DMS53 treated with DMSO at 0.1 percent for 48 hours (cell line): ENCODE measurements at regions not wholly inside any gene's neighbourhood (a gene's known extent, or its start where the extent isn't known, plus 50 kb on each side); places are given as distances from the start of the nearest gene placed in this dataset.
"Not testable (repeated sequence)": the region's sequence is repeated elsewhere in the genome, so short reads cannot be mapped to it uniquely, and the experiment has no call there.

Experiments
- DNase-seq: peaks from one replicate; lab custom pipeline; 2025; ENCODE audit not compliant: unreplicated experiment; lab: John Stamatoyannopoulos, UW

DNA sequence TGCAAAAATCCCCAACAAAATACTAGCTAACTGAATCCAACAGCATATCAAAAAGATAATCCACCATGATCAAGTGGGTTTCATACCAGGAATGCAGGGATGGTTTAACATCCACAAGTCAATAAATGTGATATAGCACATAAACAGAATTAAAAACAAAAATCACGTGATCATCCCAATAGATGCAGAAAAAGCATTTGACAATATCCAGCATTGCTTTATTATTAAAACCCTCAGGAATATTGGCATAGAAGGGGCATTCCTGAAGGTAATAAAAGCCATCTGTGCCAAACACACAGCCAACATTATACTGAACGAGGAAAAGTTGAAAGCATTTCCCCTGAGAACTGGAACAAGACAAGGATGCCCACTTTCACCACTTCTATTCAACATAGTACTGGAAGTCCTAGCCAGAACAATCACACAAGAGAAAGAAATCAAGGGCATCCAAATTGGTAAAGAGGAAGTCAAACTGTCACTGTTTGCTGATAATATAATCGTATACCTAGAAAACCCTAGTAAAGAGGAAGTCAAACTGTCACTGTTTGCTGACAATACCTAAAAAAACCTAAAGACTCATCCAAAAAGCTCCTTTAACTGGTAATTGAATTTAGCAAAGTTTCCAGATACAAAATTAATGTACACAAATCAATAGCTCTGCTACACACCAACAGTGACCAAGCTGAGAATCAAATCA, 109.8 kb downstream of the RNASET2 start:
- DNase-seq, result not testable (repeated sequence)

DNA sequence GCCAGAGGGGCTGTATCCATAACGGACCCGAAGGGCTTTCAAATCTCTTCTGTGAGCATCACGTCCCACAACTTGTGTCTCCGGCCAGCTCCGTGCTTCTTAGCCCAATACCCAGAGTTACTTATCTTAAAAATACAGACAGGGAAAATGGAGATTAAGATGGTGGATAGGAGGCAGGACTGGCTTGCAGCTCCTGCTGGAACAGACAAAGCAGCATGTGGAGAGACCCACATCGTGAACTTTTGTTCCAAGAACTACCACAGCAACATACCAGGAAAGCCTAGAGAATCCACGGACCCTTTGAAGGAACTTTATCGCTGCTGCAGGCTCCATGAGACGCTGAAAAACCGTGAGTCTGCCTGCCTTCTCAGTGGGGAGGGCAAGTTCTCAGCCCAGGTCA, 113.7 kb downstream of the RNASET2 start:
- DNase-seq, result no peak

DNA sequence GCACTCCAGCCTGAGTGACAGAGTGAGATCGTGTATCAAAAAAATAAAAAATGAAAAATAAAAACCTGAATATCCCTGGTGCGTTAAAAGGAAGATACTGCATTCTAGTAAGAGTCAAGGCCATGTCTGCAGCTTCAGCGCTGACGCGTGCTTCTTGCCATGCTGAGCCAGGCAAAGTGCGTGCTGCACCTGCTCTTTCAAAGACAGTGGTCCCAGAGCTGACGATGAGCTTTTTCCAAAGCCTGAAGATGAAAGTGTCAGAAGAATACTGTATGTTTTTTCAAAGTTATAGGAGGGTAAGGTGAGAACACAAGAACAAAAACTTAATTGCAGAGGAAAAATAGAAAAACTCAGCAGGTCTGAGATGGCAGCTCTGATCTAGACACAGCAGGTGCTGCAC, 115.1 kb downstream of the RNASET2 start:
- no peak for DNase-seq

DNA sequence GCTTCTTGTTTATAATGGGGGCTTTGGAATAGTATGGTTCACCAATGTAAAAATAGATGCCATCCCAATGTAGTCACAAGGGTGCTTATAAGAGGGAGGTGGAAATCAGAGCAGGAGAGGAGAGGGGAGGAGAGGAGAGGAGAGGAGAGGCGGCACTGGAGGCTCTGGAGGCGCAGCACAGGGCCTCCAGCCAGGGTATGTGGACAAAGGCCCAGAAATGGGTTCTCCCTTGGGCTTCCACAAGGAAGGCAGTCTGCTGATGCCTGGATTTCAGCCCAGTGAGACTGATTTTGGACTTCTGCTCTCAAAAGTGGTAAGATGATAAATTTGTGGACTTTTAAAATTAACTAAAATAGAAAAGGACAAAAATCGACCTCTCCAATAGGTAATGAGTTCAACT, 116.8 kb downstream of the RNASET2 start:
- DNase-seq, result no peak

DNA sequence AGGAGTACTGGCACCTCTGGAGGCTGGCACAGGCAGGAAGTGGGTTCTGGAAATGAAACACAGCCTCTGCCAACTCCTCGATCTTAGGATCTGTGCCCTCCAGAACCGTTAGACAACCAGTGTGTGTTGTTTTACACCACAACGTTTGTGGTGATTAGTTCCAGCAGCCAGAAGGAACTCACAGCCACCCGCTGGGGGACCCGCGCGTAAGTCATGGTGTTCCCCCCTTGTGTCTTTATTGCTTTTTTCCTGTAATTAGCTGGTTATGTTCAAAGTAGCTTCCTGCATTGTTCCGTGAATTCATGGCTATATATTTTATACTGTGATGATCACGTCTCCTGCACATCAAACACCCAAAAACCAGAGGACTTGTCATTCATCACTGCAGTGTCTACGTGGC, 117.4 kb downstream of the RNASET2 start:
- DNase-seq, result no peak

DNA sequence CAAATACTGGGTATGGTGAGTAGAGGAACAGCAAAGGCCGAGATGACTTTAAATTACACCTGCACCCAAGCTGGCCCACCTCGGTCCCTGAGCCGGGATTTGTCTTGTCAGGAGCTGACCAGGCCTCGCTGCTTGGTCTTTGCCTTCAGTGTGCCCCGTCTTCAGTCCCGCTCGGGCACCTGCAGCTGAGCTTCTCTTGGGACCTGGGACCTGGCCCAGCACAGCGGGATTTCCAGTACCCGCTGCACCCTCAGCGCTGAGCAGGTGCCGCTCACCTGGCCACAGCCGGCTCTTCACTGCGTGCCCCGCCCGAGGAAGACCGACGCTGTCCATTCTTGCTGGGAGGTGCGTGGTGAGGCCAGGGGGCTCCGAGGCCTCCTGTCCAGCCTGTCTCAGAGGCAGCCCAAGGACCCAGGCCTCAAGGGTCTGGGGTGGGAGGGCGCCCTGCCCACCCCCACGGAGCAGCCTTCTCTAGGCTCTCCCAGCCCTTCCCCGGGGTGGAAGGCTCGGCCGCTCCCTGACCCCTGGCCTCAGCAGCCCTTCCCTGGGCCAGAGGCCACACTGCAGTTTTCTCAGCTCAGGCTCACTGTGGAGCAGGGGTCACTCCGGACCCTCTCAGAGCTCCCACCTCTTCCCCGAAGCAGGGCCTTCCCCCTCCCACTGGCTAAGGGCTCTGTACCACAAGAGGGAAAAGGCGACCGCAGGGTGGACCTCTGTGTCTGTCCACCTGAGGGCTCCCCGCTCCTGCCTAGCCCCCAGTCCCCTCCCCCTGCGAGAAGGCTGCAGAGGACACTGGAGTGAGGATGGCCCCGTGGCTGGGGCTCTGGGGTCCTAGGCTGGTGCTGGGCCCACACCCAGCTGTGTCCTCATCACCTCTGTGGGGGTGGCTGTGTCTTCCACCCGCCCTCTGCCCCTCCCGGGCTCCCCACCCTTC, 119.3 kb downstream of the RNASET2 start:
- DNase-seq, result no peak

DNA sequence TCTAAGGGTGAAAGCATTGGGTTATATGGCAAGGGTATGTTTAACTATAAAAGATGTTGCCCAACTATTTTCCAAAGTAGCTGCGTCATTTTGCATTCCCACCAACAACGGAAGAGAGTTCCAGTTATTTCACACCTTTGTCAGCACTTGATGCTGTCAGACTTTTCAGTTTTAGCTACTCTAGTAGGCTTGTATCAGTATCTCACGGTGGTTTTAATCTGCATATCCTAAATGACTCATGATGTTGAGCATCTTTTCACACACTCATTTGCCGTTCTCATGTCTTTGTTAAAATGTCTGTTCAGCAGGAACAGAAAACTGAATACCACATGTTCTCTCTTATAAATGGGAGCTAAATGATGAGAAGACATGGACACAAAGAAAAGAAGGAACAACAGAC, 122.3 kb downstream of the RNASET2 start:
- no peak for DNase-seq

DNA sequence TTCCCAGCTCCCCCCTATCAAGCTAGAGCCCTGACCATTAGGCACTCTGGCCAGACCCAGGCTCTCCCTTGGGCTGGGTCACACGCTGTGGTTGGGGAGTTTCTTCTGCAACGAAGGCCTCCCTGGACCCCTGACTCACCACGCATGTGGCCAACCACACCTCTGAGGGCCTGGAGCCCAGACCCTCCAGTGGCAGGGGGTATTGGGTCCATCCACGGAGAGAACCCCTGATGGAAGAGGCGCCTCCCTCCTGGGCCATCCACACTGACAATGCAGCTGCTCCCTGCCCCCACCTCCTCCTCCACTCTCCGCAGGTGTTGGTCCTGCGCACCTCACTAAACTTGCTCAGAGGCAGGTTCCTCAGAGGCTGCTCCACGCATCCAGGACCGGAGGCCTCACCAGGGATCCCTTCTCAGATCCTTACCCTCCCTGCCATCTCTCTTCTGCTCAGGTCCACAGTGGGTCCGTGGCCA, 125.4 kb downstream of the RNASET2 start:
- DNase-seq, result no peak

DNA sequence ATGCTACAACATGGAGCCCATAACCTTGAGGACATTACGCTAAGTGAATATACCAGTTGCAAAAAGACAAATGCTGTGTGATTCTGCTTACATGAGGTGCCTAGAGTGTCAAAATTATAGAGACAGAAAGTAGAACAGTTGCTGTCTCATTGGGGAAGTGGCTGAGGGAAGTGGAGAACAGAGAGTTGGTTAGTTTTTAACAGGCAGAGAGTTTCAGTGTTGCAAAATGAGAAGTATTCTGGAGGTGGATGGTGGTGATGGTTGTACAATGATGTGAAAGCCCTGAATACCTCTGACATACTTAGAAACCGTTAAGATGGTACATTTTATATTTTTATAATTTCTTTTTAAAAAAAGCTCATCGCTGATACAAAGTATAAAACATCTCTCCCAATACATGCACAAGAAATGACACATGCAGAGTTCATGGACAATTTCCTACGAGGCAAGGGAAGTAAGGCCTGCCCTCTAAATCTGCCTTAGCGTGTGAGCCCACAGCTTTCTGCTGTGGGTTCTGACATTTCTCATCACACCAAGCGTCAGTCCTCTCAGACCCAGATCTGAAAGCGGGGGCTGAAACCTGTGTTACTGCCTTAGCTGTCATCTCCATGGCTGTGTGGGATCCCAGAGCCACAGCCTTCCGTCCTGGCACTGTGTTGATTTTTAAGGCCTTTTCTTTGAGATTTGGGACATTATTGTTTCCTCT, 126.0 kb downstream of the RNASET2 start:
- DNase-seq, result no peak

DNA sequence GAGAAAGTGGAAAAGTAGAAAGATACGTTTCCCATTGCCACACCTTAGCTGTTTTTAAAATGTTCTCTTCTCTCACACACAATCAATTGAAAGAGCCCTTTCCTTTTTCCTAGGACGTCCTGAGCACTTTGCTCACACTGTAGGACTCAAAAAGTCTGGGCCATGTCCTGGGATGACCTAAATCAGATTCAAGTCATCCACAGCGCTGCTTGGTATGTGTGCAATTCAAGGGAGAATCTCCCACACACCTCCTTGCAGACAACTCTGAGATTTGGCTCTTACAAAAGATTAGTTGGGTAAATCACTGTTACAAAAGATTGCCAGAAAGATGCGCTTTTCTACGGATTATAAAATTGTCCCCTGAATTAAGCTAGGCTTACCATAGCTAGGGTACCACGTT, 130.1 kb downstream of the RNASET2 start:
- no peak for DNase-seq

DNA sequence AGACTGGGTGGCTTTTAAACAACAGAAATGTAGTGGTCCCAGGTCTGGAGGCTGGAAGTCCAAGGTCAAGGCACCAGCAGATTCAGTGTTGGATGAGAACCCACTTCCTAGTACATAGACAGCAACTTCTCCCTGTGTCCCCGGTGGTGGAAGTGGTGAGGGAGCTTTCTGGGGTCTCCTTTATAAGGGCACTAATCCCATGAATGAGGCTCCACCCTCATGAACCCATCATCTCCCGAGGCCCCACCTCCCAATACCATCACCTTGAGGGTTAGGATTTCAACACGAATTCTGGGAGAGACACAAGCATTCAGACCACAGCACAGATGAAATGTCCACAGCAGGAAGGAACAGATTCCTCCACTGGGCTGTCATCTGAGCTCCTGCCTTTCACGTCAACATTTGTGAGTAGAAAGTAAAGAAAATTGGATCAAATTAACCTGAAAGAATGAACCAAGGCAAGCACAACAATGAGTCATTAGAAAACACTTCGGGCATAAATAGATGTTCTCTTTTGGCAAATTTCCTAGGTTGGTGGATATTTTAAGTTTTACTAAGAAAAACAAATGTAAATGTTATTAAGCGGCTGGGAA, 130.7 kb downstream of the RNASET2 start:
- DNase-seq, result no peak

DNA sequence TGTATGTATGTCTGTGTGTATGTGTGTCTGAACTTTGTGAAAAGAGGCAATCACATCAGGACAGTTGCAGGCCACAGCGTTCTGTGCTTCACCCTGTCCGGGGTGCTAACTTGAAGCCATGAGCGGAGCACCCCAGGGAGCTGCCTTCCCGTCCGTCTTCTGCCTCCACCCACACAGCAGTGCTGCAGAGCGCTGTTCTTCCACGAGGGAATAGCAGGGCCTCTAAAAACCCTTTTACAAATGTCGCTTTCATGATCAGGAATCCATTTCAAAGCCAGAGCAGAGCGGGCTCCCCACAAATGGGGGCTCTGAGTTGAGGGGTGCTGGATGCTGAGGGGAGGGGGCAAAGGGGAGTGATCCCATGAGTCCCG, 131.5 kb downstream of the RNASET2 start:
- DNase-seq, result no peak

DNA sequence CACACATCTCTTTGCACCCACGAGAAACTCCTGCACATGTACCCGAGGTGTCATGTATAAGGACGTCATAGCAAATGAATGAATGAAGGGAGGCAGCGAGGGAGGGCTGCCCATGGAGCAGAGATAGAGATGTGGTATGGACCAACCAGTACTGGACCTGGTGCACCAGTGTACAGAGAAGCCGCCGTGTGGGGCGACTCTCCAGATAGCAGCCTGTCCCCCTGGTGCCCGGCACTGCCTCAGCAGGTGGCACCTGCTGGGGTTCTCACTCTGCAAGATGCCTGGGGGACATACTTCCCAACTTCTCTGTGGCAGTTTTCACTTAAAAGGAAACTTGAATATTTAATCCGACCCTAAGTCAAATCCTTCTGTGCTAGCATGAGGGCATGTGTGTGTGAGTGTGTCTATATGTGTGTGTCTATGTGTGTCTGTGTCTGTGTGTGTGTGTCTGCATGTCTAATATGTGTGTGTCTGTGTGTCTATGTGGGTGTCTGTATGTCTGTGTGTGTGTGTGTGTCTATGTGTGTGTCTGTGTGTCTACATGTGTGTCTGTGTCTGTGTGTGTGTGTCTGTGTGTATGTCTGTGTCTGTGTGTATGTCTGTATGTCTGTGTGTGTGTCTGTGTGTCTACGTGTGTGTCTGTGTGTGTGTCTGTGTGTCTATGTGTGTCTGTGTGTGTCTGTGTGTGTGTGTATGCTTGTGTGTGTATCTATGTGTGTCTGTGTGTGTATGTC, 132.0 kb downstream of the RNASET2 start:
- no peak for DNase-seq

DNA sequence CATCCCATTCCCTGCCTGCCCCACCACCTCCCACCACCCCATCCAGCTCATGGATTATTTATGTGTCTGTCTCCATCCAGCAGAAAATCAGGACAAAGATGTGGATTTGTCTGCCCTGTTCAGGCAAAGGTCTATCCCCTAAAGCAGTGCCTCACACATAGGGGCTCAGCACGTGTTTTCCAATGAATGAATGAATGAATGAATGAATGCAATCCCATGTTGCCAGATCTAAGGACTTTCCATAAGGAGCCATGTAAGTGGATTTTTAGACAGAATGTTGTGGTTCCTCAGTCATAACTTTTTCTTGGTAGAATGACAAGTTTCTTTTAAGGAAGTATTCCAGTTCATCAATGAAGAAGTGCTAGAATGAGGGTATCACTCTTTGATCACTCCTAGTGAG, 133.7 kb downstream of the RNASET2 start:
- no peak for DNase-seq

DNA sequence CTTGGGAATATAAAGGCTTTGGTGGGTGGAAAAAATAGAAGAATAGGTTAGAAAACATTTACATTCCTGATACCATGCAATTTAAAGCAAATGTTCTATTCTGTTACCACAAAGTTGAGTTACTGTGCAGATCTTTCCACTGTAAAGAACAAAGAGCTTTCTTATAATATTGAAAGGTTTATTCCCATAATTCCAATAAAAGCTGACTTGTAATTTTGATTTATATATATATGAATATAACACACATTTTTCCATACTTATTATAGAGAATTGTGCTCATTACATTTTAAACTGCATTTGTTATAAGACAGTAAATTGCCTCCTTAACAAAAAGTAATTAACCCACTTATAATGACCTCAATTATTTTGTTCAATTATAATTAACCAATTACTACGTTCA, 135.9 kb downstream of the RNASET2 start:
- DNase-seq, result no peak

DNA sequence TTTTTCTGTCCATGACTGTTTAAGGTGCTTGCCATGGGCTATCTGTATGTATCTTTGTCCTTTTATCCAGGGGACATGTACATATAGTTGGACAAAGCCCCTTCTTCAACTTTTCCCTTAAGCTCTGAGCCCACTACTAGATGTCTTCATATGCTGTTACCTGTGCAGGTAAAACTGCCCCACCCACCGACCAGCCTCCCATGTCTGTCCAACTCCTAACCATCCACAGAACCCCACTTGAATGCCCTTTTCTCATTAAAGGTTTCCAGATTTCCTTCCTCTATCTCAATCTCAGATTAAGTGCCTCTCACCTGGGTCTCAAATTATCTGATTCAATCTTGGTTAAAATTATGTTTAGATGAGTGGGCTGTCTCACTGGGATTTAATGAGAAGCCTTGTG, 136.3 kb downstream of the RNASET2 start:
- DNase-seq, result no peak

DNA sequence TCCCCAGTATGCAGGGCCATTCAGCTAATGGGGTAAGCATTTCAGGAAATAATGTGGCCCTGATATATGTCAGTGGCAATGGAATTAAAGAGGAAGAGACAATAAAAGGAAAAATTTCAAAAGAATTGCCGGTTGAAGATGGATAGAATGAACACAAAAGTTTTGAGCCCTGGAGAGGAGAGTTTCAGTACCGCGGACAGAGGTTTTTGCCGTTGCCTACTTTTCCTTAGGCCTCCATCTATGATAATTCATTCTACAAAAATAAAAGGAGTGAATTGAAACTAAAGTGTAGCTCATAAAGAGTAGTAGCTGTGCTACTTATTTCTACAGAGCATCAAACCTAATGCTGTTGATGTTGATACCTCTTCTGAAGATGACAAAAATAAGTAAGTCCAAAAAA, 140.7 kb downstream of the RNASET2 start:
- no peak for DNase-seq

DNA sequence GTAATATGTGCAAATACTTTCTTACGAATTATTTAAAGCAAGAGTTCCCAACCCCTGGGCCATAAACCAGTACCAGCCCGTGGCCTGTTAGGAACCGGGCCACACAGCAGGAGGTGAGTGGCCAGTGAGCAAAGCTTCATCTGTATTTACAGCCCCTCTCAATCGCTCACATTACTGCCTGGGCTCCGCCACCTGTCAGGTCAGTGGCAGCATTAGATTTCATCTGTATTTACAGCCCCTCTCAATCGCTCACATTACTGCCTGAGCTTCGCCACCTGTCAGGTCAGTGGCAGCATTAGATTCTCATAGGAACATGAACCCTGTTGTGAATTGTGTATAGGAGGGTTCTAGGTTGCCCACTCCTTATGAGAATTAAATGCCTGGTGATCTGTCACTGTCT, 142.0 kb downstream of the RNASET2 start:
- no peak for DNase-seq

DNA sequence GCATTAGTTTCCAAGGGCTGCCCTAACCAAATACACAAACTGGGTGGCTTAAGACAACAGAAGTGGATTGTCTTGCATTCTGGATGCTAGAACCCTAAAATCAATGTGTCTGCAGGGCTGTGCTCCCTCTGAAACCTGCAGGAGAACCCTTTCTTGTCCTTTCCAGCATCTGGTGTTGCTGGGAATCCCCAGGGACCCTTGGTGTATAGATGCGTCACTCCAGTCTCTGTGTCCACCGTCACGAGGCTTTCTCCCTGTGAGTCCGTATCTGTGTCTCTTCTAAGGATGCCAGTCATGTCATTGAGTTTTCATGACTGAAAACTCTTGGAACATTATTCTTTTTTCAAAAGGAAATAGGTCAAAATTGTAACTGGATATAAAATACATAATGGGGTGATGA, 142.9 kb downstream of the RNASET2 start:
- DNase-seq, result no peak

DNA sequence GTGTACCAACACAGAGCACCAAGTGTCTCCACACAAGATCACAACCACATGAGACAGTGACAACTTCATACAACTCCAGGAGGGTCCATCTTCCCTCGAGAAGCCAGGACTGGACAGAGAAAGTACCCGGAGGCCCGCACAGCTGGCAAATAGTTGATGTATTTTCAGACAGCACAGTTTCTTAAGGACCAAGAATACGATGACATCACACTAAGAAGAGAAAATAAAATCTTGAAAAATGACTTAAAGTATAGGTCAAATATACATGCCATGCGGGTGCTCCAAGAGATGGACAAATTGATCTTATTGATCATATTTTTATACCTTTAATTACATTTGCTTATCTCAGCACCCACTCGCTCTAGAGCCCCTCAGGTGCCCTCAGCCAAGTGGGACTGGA, 145.5 kb downstream of the RNASET2 start:
- no peak for DNase-seq

DNA sequence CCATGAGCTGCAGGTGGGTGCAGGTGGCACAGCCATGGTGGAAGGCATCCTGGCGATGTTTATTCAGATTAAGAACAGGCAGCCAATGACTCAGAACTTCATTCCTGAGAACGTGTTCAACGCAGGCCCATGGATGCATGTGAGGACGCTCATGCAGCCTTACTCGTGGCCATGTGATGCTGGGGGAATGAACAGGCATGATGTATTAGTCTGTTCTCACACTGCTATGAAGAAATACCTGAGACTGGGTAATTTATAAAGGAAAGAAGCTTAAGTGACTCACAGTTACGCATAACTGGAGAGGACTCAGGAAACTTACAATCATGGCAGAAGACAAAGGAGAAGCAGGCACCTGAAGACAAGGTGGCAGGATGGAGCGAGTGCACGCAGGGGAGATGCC, 146.6 kb downstream of the RNASET2 start:
- DNase-seq, result no peak
